ENCODE measurements at regions not wholly inside any gene's neighbourhood (a gene's known extent, or its start where the extent isn't known, plus 50 kb on each side); places are given as distances from the start of the nearest gene placed in this dataset.
A peak's percentile ranks its signal among the peaks of the same experiment; 100 is the strongest.
"Not testable (repeated sequence)": the region's sequence is repeated elsewhere in the genome, so short reads cannot be mapped to it uniquely, and the experiment has no call there.

DNA sequence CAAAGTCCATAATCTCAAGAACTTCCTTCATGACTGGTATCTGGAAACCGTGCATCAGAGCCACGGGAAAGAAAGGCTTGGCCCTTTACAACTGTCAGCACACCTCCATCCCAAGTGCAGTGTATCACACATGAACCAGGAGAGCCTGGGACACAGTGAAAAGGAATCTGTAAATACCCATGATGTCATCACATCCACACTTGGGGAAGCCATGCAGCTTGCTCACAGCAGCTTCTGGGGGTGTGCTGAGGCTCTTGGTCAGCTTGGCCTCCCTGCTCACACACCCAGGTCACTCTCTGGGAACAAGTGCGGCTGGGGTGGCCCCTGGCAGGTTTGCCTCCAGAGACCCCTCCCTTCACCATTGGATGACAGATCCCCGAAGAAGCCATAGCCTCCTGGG lies 51.6 kb upstream of the ASAH2B start:
- peak; percentile 10 for DNase-seq (ENCODE audit: low read depth)

DNA sequence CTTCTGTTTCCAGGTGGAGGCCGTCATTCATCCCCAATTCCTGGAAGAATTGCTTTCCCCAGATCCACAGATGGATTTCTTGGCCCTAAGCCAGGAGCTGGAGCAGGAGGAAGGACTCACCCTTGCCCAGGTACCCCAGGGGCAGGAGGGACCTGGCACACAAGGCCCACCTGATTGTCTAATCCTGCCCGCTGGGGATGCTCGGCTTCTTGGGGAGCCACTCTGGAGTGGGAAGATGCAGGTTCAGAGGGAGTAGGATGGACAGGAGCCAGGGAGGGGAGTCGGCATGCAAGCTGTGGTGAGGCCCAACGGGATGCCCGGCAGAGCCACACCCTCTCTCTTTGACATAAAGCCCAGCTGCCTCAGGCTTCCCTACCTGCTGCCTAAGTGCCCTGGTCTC lies 55.4 kb upstream of the ASAH2B start:
- not testable (repeated sequence) for DNase-seq (ENCODE audit: low read depth)

DNA sequence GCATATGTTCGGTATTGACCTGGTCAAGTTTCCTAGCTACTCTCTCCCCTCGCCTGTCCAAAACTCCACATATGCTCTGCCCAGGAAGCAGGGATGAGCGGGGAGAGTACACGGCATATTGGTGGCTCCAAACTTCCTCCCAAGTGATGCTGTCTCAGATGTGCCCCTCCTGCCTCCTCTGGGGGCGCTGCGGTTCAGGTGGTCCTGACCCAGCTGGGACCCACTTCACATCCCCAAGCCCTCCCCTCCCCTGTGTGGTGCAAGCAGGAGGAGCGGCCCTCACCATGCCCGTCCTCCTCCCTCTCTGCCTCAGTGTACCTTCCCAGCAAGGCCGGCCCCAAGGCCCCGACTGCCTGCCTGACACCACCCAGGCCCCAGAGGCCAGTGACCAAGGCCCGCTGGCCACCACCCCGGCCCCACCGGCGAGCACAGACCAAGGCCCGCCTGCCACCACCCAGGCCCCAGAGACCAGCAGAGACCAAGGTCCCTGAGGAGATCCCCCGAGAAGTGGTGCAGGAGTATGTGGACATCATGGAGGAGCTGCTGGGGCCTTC lies 56.5 kb upstream of the ASAH2B start:
- DNase-seq (ENCODE audit: low read depth): not testable (repeated sequence)

DNA sequence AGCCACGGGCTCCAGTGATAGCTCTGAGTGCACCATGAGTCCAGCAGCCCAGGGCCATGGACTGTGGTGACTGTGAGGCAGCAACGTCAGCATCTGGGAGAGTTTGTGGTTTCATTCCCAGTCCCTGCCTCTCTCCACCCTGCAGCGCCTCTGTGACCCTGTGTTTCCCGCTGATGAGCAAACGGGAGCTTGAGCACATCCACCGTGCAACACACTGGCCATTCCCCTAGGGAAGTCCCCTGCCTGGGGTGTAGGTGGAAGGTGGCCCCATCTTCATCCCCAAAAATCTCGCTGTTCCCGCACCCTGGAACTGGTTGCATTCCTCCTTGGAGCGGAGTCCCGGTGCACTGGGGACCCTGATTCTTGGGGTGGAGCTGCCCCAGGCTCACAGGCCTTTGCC lies 56.9 kb upstream of the SGMS1 start:
- DNase-seq (ENCODE audit: low read depth): peak; percentile 27

DNA sequence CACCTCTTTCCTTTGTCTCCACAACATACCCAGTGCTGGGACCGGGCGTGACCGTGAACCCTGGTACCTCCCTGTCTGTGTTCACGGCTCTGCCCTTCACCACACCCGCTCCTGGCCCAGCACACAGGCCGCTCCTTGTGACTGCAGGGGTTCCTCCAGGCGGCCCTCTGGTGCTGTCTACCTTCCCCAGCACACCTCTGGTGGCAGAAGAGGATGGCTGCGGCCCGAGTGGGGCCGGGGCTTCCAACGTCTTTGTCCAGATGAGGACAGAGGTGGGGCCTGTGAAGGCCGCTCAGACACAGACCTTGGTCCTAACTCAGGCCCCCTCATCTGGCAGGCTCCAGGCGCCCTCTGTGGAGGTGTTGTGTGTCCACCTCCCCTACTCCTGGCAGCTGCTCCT lies 55.4 kb upstream of the SGMS1 start:
- DNase-seq (ENCODE audit: low read depth): no peak

DNA sequence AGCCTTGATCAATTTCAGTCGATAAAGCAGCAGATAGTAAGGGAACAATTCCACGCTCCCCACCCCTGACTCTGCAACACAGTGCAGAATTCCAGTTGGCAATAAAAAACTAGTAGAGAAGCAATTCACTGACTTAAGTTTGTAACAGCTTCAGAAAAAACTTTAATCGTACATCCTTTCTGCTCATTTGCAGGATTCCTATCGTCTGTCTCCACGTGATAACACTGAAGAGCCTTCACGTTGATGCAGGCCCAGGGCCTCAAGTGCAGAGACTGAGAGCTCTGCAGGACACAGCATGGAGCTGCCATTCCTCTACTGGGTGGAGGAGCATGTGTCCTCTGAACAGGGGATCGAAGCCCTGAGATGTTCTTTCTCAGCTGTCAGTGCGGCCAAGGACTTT lies 51.8 kb upstream of the SGMS1 start:
- not testable (repeated sequence) for DNase-seq (ENCODE audit: low read depth)

DNA sequence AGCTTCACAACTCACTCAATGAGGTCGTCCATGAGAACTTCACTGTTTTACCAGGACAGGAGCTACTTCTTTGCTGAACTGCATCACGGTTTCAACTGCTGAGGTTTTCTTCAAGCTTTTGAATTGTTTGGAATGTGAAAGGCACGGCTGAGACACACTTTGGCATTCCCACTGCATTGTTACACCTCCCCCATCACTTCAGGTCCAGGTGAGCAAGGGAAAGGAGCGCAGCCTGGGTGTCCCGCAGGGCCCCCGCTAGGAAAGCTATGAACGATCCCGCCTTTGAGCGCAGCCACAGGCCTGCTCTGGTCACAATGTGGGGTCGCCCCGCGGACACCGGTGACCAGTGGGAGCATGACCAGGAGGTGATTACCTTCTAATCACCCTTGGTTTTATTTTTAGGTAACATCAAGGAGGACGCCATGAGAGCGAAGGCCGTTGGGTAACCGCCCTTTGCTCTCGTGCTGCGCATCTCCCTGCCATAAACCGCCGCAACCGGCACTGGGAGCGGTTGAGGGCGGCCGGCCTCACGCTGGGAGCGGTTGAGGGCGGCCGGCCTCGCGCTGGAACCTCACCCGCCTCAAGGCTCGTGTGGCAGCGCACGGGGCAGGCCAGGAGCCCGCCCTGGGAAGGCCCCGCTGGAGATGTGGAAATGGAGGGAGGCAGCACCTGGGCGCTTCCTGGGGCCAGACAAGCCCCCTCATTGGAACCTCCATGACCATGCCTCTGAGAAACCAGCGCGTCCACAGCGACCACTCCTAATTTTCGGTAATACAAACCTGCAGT lies 50.9 kb upstream of the SGMS1 start:
- no peak for DNase-seq (ENCODE audit: low read depth)

All from M059J (cell line).